Spleen (tissue), 7 donors: ENCODE measurements at regions not wholly inside any gene's neighbourhood (a gene's known extent, or its start where the extent isn't known, plus 50 kb on each side); places are given as distances from the start of the nearest gene placed in this dataset.

Experiments
- CTCF ChIP-seq, 11 experiments: fragments of 200-600 bp in 7 of 11; fragments of 450-650 bp in 4 of 11; sonication (generic) in 4 of 11; IDR thresholded peaks in 8 of 11; conservative IDR thresholded peaks in 3 of 11; 1 replicate in 7 of 11; 2 replicates in 4 of 11; pipeline versions ENCODE4 v1.4.0 to v1.8.0; 2016 to 2021; ENCODE audit warnings: antibody characterized with exemption in 11 of 11, inconsistent platforms in 4 of 11, mild to moderate bottlenecking in 1 of 11
- POLR2A ChIP-seq, 3 donors: fragments of 450-650 bp; IDR thresholded peaks; one replicate each; pipeline ENCODE4 v1.5.1; 2017; ENCODE audit warnings: antibody characterized with exemption in 3 of 3, mild to moderate bottlenecking in 1 of 3
- donor health status: DM: no; HTN: no; CAD: no; lungs with moderate emphysema.
- donor health status: DM: no; HTN: no; CAD: no.
- donor health status: DM: no; HTN: no; CAD: no.

GRCh38 chrX:87167841-87168240 lies 349.8 kb upstream of the KLHL4 start:
- TF ChIP-seq CTCF (IDR thresholded peaks at IDR 0.05 in 8 of 11, conservative IDR thresholded peaks at IDR 0.05 in 3 of 11) (no peak), POLR2A (IDR thresholded peaks at IDR 0.05) (no peak)
